ENCODE measurements at regions not wholly inside any gene's neighbourhood (a gene's known extent, or its start where the extent isn't known, plus 50 kb on each side); places are given as distances from the start of the nearest gene placed in this dataset.

DNA sequence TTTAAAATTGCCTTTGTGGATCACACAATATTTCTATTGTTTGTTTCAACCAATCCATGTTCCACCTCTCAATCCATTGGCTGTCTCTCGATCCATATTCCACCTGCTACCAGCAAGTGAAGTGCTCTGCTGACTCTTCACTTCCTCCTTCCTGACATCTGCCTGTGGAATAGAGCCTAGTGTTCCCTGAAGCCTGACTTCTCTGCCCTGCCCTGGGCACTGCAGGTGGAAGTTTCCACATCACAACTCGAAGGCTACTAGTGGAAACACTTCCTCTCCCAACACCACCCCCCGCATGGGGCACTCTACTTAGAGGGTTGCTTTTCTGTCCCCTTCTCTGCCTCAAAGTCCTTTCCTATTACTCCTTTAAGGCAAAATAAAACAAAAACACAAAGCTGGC, 563.8 kb upstream of the IGFBP3 start:
- H3K4ac ChIP-seq (ENCODE audit: low read depth, low read length) = peak overlapping the region; percentile 95
- H3K18ac ChIP-seq (ENCODE audit: low read depth, low read length) = peak overlapping the region; percentile 94
- peak overlapping the region; percentile 60 for H2AK9ac ChIP-seq (replicated peaks; ENCODE audit: low read depth, low read length, poor library complexity)
- POLR2A ChIA-PET (ENCODE audit: unreplicated experiment) = no interaction called here
- H4K8ac ChIP-seq (ENCODE audit: low read depth in 2 of 2, low read length in 2 of 2) = peak overlapping the region; percentile 30 to 77; a peak in 3 of 4 replicates
- H3K23ac ChIP-seq (ENCODE audit: low read depth, low read length) = peak overlapping the region; percentile 14
- CTCF ChIA-PET = interaction anchor here (0.8 kb wide), 1 partner anchor 9 kb away, joined by 3 read pairs; no protein-coding TSS in a partner anchor
- H2AK5ac ChIP-seq (ENCODE audit: low read depth, low read length) = peak overlapping the region; percentile 92
- peak overlapping the region; percentile 82; the same call in 1 of the 2 replicates for H3K56ac ChIP-seq (ENCODE audit: extremely low read depth, insufficient read depth, low read length)
- WGBS, 2 experiments (ENCODE audit: extremely low coverage in 2 of 2, insufficient read length in 1 of 2) = 100% methylated on average over 1 of the region's 3 CpGs; no CpG with 5 or more reads in 1 of the 2 experiments
- H2BK120ac ChIP-seq (ENCODE audit: low read depth, low read length) = peak overlapping the region; percentile 95
- H4K91ac ChIP-seq (ENCODE audit: insufficient read depth, low read depth, low read length) = peak overlapping the region; percentile 91
- dilution Hi-C loops (cut with HindIII; ENCODE audit: low sequenced_read_pairs, unreplicated experiment) = no loop called here
- no peaks in the 10 kb centered on the region; the same call in 1 of the 2 replicates for H3K27me3 ChIP-seq (ENCODE audit: control insufficient read depth, insufficient read depth, low read length)
- peak overlapping the region; percentile 91 for H2BK15ac ChIP-seq (ENCODE audit: low read depth, low read length)
- peaks cover 9% of the 10 kb centered on the region for H3K9me1 ChIP-seq (ENCODE audit: insufficient read depth, low read length)
- no peaks in the 10 kb centered on the region for H4K20me1 ChIP-seq (ENCODE audit: insufficient read depth, low read length)
- H3K4me3 ChIP-seq (ENCODE audit: insufficient read depth, low read depth, low read length) = no peak overlapping the region
- H4K5ac ChIP-seq (ENCODE audit: low read depth, low read length) = peak overlapping the region; percentile 86
- H3K9ac ChIP-seq (ENCODE audit: low read depth, low read length) = no peak overlapping the region; the same call in 1 of the 2 replicates
- peak overlapping the region; percentile 19 for H2AFZ ChIP-seq (replicated peaks; ENCODE audit: low read length, poor library complexity)
- H3K4me2 ChIP-seq (ENCODE audit: low read depth, low read length) = peak overlapping the region; percentile 43; the same call in 1 of the 2 replicates
- no peak for TF ChIP-seq CHD1 (IDR thresholded peaks at IDR 0.05; ENCODE audit: low read depth, low read length)
- TF ChIP-seq MXI1 (IDR thresholded peaks at IDR 0.05; ENCODE audit: borderline replicate concordance, low read depth, low read length) = no peak
- peaks cover 14% of the 10 kb centered on the region for H3K4me1 ChIP-seq (ENCODE audit: control insufficient read depth, insufficient read depth, low read length)
- peak overlapping the region; percentile 100 for H2BK5ac ChIP-seq (ENCODE audit: low read depth, low read length, poor library complexity, severe bottlenecking)
- peak overlapping the region; percentile 62 for H3K14ac ChIP-seq (replicated peaks; ENCODE audit: low read depth, low read length)
- no peak for ATAC-seq (ENCODE audit: low read depth)
- in situ Hi-C loops (cut with MboI; ENCODE audit: low sequenced_read_pairs) = no loop called here
- BruUV-seq (replicated peaks) = no TSS peak
- H3K79me1 ChIP-seq (ENCODE audit: low read depth in 1 of 2, low read length in 2 of 2) = no peaks in the 10 kb centered on the region
- DNase-seq = no peak
- H3K27ac ChIP-seq (ENCODE audit: insufficient read depth, low read length) = peak overlapping the region; percentile 57
- no peaks in the 10 kb centered on the region for H3K36me3 ChIP-seq (ENCODE audit: control insufficient read depth, insufficient read depth, low read length)
- intact Hi-C loops (cut with micrococcal nuclease) = loop anchor here (1.0 to 10.0 kb wide), 2 partner anchors 562 to 600 kb away; no protein-coding TSS in a partner anchor
- H2BK20ac ChIP-seq (ENCODE audit: low read depth, low read length) = peak overlapping the region; percentile 96
- no peaks in the 10 kb centered on the region for H3K9me3 ChIP-seq (ENCODE audit: control insufficient read depth, insufficient read depth, low read length)

All from IMR-90 (cell line).